Keratinocyte (primary cell): ENCODE measurements at regions not wholly inside any gene's neighbourhood (a gene's known extent, or its start where the extent isn't known, plus 50 kb on each side); places are given as distances from the start of the nearest gene placed in this dataset.

Source experiments
- DNase-seq: peaks from one replicate; pipeline ENCODE4 v3.0.0-alpha.2; 2011; ENCODE audit warnings: low read depth, missing footprints, low spot score
- FAIRE-seq: peaks from 2 replicates; lab custom pipeline; 2011; peaks lifted over from hg19 to GRCh38; lab: Jason Lieb, UNC
- H2AFZ ChIP-seq: 2 replicates; pipeline ENCODE4 v1.6.0; 2012; ENCODE audit warnings: low read length, control low read depth, inconsistent platforms; ENCODE audit not compliant: control insufficient read depth
- H3K27ac ChIP-seq: 2 replicates; pipeline ENCODE4 v1.5.1; 2011; ENCODE audit warnings: low read length; ENCODE audit not compliant: control insufficient read depth, insufficient read depth
- H3K27me3 ChIP-seq: 3 replicates; pipeline ENCODE4 v1.6.0; 2011; ENCODE audit warnings: low read length; ENCODE audit not compliant: control insufficient read depth, insufficient read depth; ENCODE audit errors: extremely low read depth
- H3K36me3 ChIP-seq, 2 experiments: 2 replicates in 1 of 2; 3 replicates in 1 of 2; pipeline ENCODE4 v1.5.1; 2011; ENCODE audit warnings: low read length in 2 of 2, mild to moderate bottlenecking in 1 of 2; ENCODE audit not compliant: control insufficient read depth in 2 of 2, insufficient read depth in 2 of 2; ENCODE audit errors: extremely low read depth in 1 of 2
- H3K4me1 ChIP-seq: 3 replicates; pipeline ENCODE4 v1.5.1; 2011; ENCODE audit warnings: low read length; ENCODE audit not compliant: control insufficient read depth, insufficient read depth; ENCODE audit errors: extremely low read depth
- H3K4me2 ChIP-seq: 3 replicates; pipeline ENCODE4 v1.6.0; 2011; ENCODE audit warnings: low read depth, low read length; ENCODE audit not compliant: control insufficient read depth, insufficient read depth; ENCODE audit errors: extremely low read depth
- H3K4me3 ChIP-seq, 3 experiments: fragments of 200-600 bp in 1 of 3; sonication (generic) in 1 of 3; 2 replicates in 2 of 3; 3 replicates in 1 of 3; pipeline ENCODE4 v1.5.1; 2011 to 2016; ENCODE audit warnings: low read length in 3 of 3, mild to moderate bottlenecking in 3 of 3, control low read depth in 2 of 3, inconsistent platforms in 1 of 3, low read depth in 1 of 3, mixed read lengths in 1 of 3, mixed run types in 1 of 3, moderate library complexity in 1 of 3; ENCODE audit not compliant: control insufficient read depth in 2 of 3, insufficient read depth in 2 of 3; ENCODE audit errors: extremely low read depth in 1 of 3
- H3K79me2 ChIP-seq: 2 replicates; pipeline ENCODE4 v1.6.0; 2012; ENCODE audit warnings: low read length; ENCODE audit not compliant: control insufficient read depth, insufficient read depth
- H3K9ac ChIP-seq: 3 replicates; pipeline ENCODE4 v1.6.0; 2011; ENCODE audit warnings: low read length; ENCODE audit not compliant: control insufficient read depth, insufficient read depth; ENCODE audit errors: extremely low read depth
- H3K9me1 ChIP-seq: 3 replicates; pipeline ENCODE4 v1.6.0; 2011; ENCODE audit warnings: low read length; ENCODE audit not compliant: control insufficient read depth, insufficient read depth; ENCODE audit errors: extremely low read depth
- H3K9me3 ChIP-seq: 2 replicates; pipeline ENCODE4 v1.5.1; 2012; ENCODE audit warnings: low read depth, low read length; ENCODE audit not compliant: control insufficient read depth
- H4K20me1 ChIP-seq: 3 replicates; pipeline ENCODE4 v1.6.0; 2011; ENCODE audit warnings: low read length; ENCODE audit not compliant: control insufficient read depth, insufficient read depth; ENCODE audit errors: extremely low read depth
- CTCF ChIP-seq, 3 experiments: IDR thresholded peaks in 1 of 3; conservative IDR thresholded peaks in 1 of 3; optimal IDR thresholded peaks in 1 of 3; 2 replicates in 2 of 3; 3 replicates in 1 of 3; pipeline versions ENCODE3 to v1.5.1; 2011; ENCODE audit warnings: low read length in 3 of 3, mild to moderate bottlenecking in 3 of 3, moderate library complexity in 2 of 3, control low read depth in 1 of 3, inconsistent platforms in 1 of 3; ENCODE audit not compliant: insufficient read depth in 2 of 3; ENCODE audit errors: extremely low read depth in 1 of 3
- EZH2 ChIP-seq: IDR thresholded peaks from one replicate; pipeline ENCODE4 v1.6.1; 2012; ENCODE audit warnings: inconsistent platforms, mild to moderate bottlenecking, low read length, moderate library complexity
- dilution Hi-C: fragments of 300-500 bp; cut with MboI; formaldehyde crosslinking; loops from one replicate; pipeline ENCODE4 v1.7.0; 2020; ENCODE audit warnings: low sequenced_read_pairs; ENCODE audit not compliant: extremely low pct_ligation_motif_present

- H3K79me2 ChIP-seq = no peaks in the 10 kb centered on the region
- no peaks in the 10 kb centered on the region for H3K9me1 ChIP-seq
- peaks cover 7% of the 10 kb centered on the region for H3K4me1 ChIP-seq
- H3K9ac ChIP-seq = no peak overlapping the region
- H4K20me1 ChIP-seq = no peaks in the 10 kb centered on the region
- H2AFZ ChIP-seq = no peak overlapping the region
- no peak for TF ChIP-seq CTCF (optimal IDR thresholded peaks at IDR 0.05 in 1 of 3, IDR thresholded peaks at IDR 0.05 in 1 of 3, conservative IDR thresholded peaks at IDR 0.05 in 1 of 3; ENCODE audit: extremely low read depth in 1 of 3, insufficient read depth in 2 of 3, low read length in 3 of 3)
- no peak for TF ChIP-seq EZH2
- dilution Hi-C loops = no loop called here
- H3K4me3 ChIP-seq = no peak overlapping the region
- H3K4me2 ChIP-seq = no peak overlapping the region
- no peaks in the 10 kb centered on the region for H3K9me3 ChIP-seq
- DNase-seq (no peak), FAIRE-seq (no peak)
- no peaks in the 10 kb centered on the region for H3K27me3 ChIP-seq
- H3K36me3 ChIP-seq = no peaks in the 10 kb centered on the region
- no peak overlapping the region for H3K27ac ChIP-seq
These were observed 82.0 kb upstream of the EPHB3 start for GRCh38 chr3:184479426-184480126.

GRCh38 chr3:184480831-184481230 lies 80.8 kb upstream of the EPHB3 start:
- Histone ChIP-seq H3K9me3 (no peaks in the 10 kb centered on the region), H2AFZ (no peak overlapping the region), H4K20me1 (no peaks in the 10 kb centered on the region), H3K9ac (no peak overlapping the region), H3K79me2 (no peaks in the 10 kb centered on the region), H3K36me3 (no peaks in the 10 kb centered on the region), H3K27ac (no peak overlapping the region), H3K9me1 (no peaks in the 10 kb centered on the region), H3K27me3 (no peaks in the 10 kb centered on the region), H3K4me1 (peaks cover 7% of the 10 kb centered on the region), H3K4me3 (no peak overlapping the region), H3K4me2 (no peak overlapping the region)
- no peak for FAIRE-seq
- no peak for TF ChIP-seq CTCF (optimal IDR thresholded peaks at IDR 0.05 in 1 of 3, IDR thresholded peaks at IDR 0.05 in 1 of 3, conservative IDR thresholded peaks at IDR 0.05 in 1 of 3; ENCODE audit: extremely low read depth in 1 of 3, insufficient read depth in 2 of 3, low read length in 3 of 3)
- TF ChIP-seq EZH2 = no peak
- dilution Hi-C loops = no loop called here
- no peak for DNase-seq
